Stimulated activated naive B cell treated with anti-CD40 and anti-IgM and Interleukin-4, amounts not matched to agents 10 μg/mL and 1 μg/mL and 100 μg/mL, for 72 hours (primary cell): ENCODE measurements at regions not wholly inside any gene's neighbourhood (a gene's known extent, or its start where the extent isn't known, plus 50 kb on each side); places are given as distances from the start of the nearest gene placed in this dataset.

Experiments
- ATAC-seq, 2 donors: fragments of 150-1000 bp; cut with Tn5 transposase; replicated peaks; 2 replicates each; pipeline ENCODE4 v1.10.0; 2021; ENCODE audit warnings: moderate library complexity in 1 of 2
- DNase-seq: peaks from one replicate; pipeline ENCODE4 v3.0.0; 2021
- H3K27ac Mint-ChIP-seq: one replicate; pipeline ENCODE4 v1.8.0; 2022; ENCODE audit warnings: mild to moderate bottlenecking, mixed read lengths
- H3K27me3 Mint-ChIP-seq, 2 donors: one replicate each; pipeline ENCODE4 v1.8.0; 2022; ENCODE audit warnings: mixed read lengths in 2 of 2
- H3K36me3 Mint-ChIP-seq, 2 donors: one replicate each; pipeline ENCODE4 v1.8.0; 2022; ENCODE audit warnings: mixed read lengths in 2 of 2, mild to moderate bottlenecking in 1 of 2
- H3K4me1 Mint-ChIP-seq, 2 donors: one replicate each; pipeline ENCODE4 v1.8.0; 2022; ENCODE audit warnings: mixed read lengths in 2 of 2, mild to moderate bottlenecking in 1 of 2
- H3K4me3 Mint-ChIP-seq, 2 donors: one replicate each; pipeline ENCODE4 v1.8.0; 2022; ENCODE audit warnings: mild to moderate bottlenecking in 2 of 2, mixed read lengths in 2 of 2, moderate library complexity in 1 of 2
- H3K9me3 Mint-ChIP-seq, 2 donors: one replicate each; pipeline ENCODE4 v1.8.0; 2022; ENCODE audit warnings: mixed read lengths in 2 of 2, mild to moderate bottlenecking in 1 of 2

DNA sequence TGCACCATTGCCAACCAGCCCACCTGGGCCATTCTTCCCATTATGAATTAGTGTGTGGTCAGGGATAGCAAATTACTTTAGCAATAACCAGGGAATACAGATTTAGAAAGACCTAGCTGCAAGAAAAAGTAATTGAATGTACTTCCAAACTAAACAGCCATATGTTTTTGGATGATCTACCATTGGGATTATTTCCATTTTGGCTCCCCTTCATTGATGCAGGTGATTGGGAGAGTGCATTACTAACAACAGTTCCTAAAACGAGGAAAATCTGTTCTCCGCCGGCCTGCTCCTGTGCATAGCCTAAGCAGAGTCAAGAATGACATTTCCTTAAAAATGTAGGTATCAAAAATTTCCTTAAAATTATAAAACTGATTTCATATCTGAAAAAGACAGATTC lies 58.5 kb downstream of the MAIP1 start:
- Mint-ChIP-seq H3K9me3 (peaks cover 13 to 14% of the 10 kb centered on the region in 2 donors), H3K27ac (no peak overlapping the region), H3K4me3 (no peak overlapping the region), H3K27me3 (peaks cover 9 to 12% of the 10 kb centered on the region in 2 donors), H3K36me3 (no peaks in the 10 kb centered on the region), H3K4me1 (no peaks in the 10 kb centered on the region)
- no peak for DNase-seq
- no peak for ATAC-seq

DNA sequence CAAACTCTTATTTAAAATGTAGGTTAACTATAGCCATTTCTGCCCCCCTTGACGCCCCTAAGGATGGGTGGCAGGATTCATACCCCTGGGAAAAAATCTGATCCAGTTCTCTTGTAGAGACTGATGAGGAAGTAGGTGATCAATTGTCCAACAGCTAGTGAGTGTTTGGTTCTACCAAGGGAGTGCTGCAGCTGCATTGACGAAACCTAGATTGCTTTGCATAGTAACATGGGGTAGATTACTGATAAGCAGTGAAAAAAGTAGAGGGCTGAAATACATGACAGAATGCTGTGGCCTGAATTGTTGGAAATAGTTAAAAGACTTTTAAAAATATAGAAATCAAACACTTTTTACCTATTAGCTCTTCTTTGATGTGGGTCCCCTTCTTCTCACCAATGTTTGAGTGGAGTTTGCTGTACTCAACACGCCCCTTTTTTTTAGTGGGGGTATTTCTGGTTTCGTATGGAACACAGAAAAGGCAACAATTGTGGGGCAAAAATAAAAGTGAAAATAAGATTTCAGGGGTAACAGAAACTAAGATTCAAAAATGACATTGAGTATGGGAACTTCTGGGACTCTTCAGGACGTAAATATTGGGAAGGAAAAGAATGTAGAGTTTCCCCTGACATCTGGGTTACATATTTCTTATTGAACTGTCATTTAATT lies 66.2 kb downstream of the MAIP1 start:
- Mint-ChIP-seq H3K4me3 (no peak overlapping the region), H3K9me3 (peaks cover 9 to 14% of the 10 kb centered on the region in 2 donors), H3K36me3 (no peaks in the 10 kb centered on the region), H3K27ac (no peak overlapping the region), H3K27me3 (peaks cover 9 to 12% of the 10 kb centered on the region in 2 donors), H3K4me1 (no peaks in the 10 kb centered on the region)
- ATAC-seq (no peak), DNase-seq (no peak)

DNA sequence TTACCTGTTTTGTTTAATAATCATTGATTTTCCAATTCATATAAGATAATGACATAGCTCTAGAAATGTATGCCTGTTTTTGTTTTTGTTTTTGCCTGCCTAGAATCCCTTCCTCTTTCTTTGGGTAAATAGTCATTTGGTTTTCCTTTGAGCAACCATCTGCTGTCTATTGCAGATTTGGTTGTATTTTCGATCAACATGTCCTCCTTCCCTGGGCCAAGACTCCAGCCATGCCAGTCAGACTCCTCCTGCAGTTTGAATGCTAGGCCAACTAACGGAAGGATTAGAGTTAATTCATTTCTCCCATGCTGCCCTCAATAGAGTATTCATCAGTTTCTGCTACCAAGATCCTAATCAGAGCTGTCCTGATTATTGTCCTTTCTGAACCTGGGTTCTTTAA lies 67.1 kb downstream of the MAIP1 start:
- DNase-seq, result no peak
- no peak overlapping the region for H3K4me3 Mint-ChIP-seq
- peaks cover 0 to 1% of the 10 kb centered on the region in 2 donors for H3K36me3 Mint-ChIP-seq
- H3K4me1 Mint-ChIP-seq, result no peaks in the 10 kb centered on the region
- peaks cover 5 to 6% of the 10 kb centered on the region in 2 donors for H3K9me3 Mint-ChIP-seq
- ATAC-seq, result no peak
- peaks cover 9 to 12% of the 10 kb centered on the region in 2 donors for H3K27me3 Mint-ChIP-seq
- H3K27ac Mint-ChIP-seq, result no peak overlapping the region

DNA sequence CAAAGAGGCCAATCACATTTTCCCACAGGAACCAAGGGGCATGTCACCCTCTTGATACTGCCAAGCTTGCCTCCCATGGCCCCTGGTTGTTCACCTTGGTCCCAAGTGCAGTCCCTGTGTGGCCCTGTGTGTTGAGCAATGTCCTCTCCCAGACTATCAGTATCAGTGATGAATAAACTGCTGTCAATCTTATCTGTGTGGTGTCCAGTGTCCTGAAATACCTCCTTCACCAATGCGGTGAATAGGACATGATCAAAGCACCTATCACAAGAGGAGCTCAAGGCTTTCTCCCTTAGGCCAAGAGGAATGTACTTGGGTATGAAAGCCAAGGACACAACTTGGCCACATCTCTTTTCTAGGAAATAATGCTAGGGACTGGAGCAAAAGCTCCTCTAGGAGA lies 68.2 kb downstream of the MAIP1 start:
- peaks cover 0 to 2% of the 10 kb centered on the region in 2 donors for H3K9me3 Mint-ChIP-seq
- H3K27ac Mint-ChIP-seq, result no peak overlapping the region
- H3K36me3 Mint-ChIP-seq, result peaks cover 0 to 1% of the 10 kb centered on the region in 2 donors
- H3K27me3 Mint-ChIP-seq, result peaks cover 0 to 6% of the 10 kb centered on the region in 2 donors
- ATAC-seq, result no peak
- H3K4me1 Mint-ChIP-seq, result no peaks in the 10 kb centered on the region
- DNase-seq, result no peak
- no peak overlapping the region for H3K4me3 Mint-ChIP-seq

DNA sequence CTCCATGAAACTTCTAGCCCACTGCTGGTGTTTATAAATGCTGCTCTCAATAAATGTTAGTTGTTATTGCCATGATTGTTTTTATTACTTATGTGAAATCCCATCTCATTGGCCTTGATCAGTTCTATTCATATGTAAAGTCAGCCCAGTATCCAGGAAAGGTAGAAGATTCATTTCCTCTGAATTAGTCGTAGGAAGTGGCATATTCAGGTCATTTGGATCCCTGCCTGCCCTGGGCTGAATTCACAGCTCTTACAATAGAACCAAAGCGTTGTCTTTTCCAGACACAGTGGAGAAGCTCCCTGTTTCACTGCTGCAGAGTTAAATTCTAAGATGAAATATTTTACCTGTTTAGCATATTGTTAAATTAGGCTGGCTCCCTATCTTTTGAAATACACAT lies 70.3 kb downstream of the MAIP1 start:
- no peak overlapping the region for H3K27ac Mint-ChIP-seq
- no peak for ATAC-seq
- no peaks in the 10 kb centered on the region for H3K4me1 Mint-ChIP-seq
- H3K27me3 Mint-ChIP-seq, result no peaks in the 10 kb centered on the region
- H3K36me3 Mint-ChIP-seq, result peaks cover 0 to 1% of the 10 kb centered on the region in 2 donors
- no peak for DNase-seq
- no peaks in the 10 kb centered on the region for H3K9me3 Mint-ChIP-seq
- no peak overlapping the region for H3K4me3 Mint-ChIP-seq

DNA sequence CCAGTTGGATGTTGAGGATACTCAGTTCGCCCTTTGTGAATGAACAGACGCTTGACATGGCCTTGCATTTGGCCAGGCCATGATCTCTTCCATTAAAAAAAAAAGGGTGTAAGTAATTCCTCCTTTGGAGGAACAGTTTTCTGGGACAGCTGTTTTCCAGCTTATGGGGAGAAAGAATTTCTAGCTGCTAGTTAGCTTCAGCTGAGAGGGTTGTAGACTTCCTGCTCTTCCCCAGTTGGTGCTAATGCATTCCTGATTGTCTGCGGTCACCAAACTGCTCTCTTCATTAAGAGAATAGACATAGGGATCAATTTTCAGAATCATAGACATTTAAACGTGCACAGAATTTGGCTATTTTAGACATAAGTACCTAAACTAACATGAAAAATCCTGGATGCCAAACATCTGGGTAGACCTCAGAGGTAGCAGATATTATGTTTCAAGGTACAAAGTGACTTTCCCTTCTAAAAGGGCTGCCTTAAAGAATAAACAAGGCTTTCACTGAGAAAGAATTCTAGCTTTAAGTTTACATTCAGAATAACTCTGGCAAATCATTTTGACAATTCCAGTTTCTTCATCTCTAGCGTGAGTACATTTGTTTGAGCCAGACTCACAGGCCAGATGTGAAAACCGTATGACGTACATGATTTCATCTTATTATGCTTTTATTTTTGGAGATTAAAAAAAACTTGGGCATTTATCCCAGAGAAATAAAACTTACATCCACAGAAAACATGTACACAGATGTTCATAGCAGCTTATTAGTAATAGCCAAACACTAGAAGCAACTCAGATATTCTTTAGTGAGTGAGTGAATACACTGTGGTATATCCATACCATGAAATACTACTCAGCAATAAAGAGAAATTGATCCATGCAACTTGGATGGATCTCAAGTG lies 71.2 kb downstream of the MAIP1 start:
- Mint-ChIP-seq H3K27me3 (no peaks in the 10 kb centered on the region), H3K36me3 (peaks cover 0 to 1% of the 10 kb centered on the region in 2 donors), H3K27ac (no peak overlapping the region), H3K9me3 (no peaks in the 10 kb centered on the region), H3K4me3 (no peak overlapping the region), H3K4me1 (no peaks in the 10 kb centered on the region)
- DNase-seq (no peak), ATAC-seq (no peak)

DNA sequence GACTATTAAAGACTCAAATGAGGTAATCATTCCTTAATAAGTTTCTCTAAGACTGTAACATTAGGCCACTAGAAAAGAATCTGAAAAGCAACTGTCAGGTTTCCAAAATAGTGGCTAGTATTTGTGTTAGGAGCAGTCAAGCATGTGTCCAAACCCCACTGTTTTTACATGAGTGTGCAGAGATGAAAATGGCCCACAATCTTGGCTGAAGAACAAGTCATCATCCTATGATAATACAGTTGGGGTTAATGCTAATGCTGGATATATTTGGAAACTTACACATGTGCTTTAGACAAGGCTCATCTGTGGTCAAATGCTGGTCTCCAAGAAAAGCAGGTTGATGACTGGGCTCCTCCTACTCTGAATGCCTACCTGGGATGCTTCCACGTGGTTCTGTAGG lies 73.6 kb downstream of the MAIP1 start:
- H3K4me1 Mint-ChIP-seq, result no peaks in the 10 kb centered on the region
- H3K36me3 Mint-ChIP-seq, result peaks cover 0 to 1% of the 10 kb centered on the region in 2 donors
- no peak overlapping the region for H3K27ac Mint-ChIP-seq
- ATAC-seq (no peak), DNase-seq (no peak)
- H3K9me3 Mint-ChIP-seq, result no peaks in the 10 kb centered on the region
- peaks cover 10% of the 10 kb centered on the region in 2 donors for H3K27me3 Mint-ChIP-seq
- no peak overlapping the region for H3K4me3 Mint-ChIP-seq

DNA sequence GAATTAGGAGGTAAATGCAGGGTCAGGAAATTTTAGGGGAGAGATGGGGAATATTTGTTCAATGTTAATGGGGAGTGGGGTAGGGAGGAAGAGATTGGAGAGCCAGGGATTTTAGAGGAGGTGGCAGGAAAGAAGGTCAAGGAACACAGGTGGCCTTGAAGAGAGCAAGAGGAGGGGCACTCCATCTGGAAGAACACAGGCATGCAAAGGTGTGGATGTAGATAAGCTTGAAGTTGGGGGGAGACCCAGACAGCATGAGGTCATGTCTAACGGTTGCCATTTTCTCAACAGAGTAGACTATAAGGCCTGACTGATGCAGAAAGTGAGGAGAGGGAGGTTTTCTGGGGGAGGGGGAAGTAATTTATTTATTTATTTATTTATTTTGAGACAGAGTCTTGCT lies 77.5 kb downstream of the MAIP1 start:
- Mint-ChIP-seq H3K27ac (no peak overlapping the region), H3K4me1 (no peaks in the 10 kb centered on the region), H3K4me3 (no peak overlapping the region), H3K27me3 (peaks cover 13% of the 10 kb centered on the region in 2 donors), H3K36me3 (no peaks in the 10 kb centered on the region), H3K9me3 (no peaks in the 10 kb centered on the region)
- ATAC-seq (no peak), DNase-seq (no peak)

DNA sequence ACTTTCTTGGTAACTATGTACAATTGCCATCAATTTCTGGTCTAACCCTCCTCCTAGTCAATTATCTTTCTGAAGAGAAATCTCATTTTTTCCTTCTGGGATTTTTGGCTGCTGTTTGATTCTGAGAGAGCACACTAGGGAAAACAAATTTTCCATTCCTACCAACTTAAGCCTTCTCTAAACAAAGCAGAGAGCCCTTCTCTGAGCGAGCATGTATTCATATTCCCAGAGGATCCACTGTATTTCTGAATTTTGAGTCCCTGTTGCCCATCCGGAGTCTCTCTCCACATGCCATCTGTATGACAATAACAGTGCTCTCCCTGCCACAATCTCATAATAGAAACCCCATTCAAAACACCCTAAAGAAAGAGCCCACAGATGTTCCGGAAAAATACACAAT lies 78.5 kb downstream of the MAIP1 start:
- H3K9me3 Mint-ChIP-seq, result no peaks in the 10 kb centered on the region
- H3K4me1 Mint-ChIP-seq, result no peaks in the 10 kb centered on the region
- peaks cover 13% of the 10 kb centered on the region in 2 donors for H3K27me3 Mint-ChIP-seq
- DNase-seq (no peak), ATAC-seq (no peak)
- no peak overlapping the region for H3K27ac Mint-ChIP-seq
- no peaks in the 10 kb centered on the region for H3K36me3 Mint-ChIP-seq
- H3K4me3 Mint-ChIP-seq, result no peak overlapping the region

DNA sequence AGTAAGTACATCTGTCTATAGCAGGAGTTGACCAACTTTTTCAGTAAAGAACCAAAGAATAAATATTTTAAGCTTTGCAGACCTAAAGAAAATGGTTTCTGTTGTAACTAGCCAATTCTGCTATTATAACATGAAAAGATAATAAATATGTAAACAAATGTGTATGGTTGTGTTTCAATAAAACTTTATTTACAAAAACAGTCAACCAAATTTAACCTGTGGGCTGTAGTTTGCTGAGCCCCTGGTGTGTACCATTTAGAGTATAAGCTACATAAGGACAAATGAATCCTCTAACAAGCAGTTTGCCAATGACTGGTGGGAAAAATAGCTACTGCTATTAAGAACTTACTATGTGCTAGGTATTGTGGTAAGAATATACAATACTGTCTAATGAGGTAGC lies 79.4 kb downstream of the MAIP1 start:
- Mint-ChIP-seq H3K27ac (no peak overlapping the region), H3K27me3 (peaks cover 13% of the 10 kb centered on the region in 2 donors), H3K36me3 (no peaks in the 10 kb centered on the region), H3K4me3 (no peak overlapping the region), H3K4me1 (no peaks in the 10 kb centered on the region), H3K9me3 (no peaks in the 10 kb centered on the region)
- DNase-seq (no peak), ATAC-seq (no peak)

DNA sequence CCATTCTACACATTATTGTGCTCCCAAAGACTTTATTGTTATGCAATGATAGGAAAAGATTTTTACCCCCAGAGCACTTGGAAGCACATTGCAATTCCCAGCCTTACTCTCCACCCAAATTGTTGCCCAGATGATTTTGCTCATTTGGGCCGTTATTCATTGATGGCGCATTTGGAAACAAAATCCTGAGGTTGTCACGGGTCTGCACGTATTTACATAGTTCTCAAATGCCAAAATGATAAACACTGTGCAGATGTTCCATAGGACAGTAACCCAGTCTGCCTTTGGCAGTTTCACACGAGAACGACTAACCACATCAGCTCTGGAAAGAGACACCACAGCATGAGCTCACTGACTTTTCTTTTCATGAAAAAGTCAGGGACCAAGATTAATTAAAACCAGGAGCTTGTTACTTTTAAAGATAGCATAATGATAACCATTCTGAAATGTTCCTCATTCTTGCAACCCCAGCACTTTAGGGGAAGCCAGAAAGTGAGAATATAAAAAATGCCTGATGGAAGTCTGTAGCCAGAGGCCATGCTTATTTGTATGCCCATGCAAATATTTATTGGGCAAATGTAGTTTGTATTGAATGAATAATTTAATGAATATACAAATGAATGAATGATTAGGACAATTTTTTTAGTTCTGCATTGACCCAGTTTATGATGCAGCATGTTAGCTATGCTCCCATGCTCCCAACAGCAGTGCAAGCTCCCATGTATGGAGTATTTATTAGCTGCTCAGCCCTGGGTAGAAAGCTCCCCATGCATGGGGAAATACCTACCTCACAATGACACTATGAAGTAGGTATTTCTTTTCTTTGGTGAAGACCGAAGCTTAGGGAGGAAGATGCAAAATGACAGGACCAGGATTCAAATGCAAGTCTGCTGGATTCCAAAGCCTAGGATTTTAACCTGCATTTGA lies 84.6 kb downstream of the MAIP1 start:
- peaks cover 5 to 9% of the 10 kb centered on the region in 2 donors for H3K9me3 Mint-ChIP-seq
- ATAC-seq, result no peak
- no peaks in the 10 kb centered on the region for H3K4me1 Mint-ChIP-seq
- no peaks in the 10 kb centered on the region for H3K27me3 Mint-ChIP-seq
- no peak overlapping the region for H3K4me3 Mint-ChIP-seq
- no peak for DNase-seq
- peaks cover 0 to under 1% of the 10 kb centered on the region in 2 donors for H3K36me3 Mint-ChIP-seq
- H3K27ac Mint-ChIP-seq, result no peak overlapping the region

DNA sequence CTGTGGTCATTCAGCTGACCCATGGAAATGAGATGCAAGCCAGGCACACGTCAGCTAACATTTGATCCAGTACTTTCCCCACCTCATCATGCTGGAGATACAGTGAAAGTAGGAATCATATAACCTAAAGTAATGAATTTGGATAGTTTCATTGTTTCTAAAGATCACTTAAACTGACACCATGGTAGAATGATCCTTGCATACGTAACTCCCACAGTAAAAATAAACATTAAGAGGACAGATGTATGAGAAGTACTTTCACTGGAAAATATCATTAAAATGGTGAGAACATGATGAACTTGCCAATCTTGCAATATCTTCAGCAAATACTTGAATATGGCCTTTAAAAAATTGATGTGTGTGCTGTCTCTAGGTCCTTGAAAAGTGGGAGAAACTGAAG lies 85.4 kb downstream of the MAIP1 start:
- Mint-ChIP-seq H3K27me3 (no peaks in the 10 kb centered on the region), H3K27ac (no peak overlapping the region)

DNA sequence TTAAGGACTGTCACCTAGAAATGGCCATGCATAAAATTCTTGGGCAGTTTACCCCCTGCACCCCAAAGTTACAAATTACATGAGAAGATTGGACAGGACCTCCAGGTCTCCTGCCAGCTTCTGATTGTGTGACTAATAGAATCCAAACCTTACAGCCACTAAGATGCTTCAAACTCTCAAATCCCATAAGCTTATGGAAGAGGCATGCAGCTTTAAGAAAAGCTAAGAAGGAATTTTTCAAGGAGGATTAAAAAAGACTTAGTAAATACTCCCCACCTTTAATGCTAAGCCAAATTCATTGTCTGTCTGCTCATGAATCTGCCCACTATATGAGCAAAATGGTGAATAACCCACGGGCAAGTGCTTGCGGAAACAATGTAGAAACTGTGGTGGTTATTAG lies 86.3 kb downstream of the MAIP1 start:
- Mint-ChIP-seq H3K27ac (no peak overlapping the region), H3K4me1 (no peaks in the 10 kb centered on the region), H3K27me3 (no peaks in the 10 kb centered on the region), H3K4me3 (no peak overlapping the region), H3K36me3 (peaks cover 0 to 5% of the 10 kb centered on the region in 2 donors), H3K9me3 (peaks cover 10 to 15% of the 10 kb centered on the region in 2 donors)
- no peak for ATAC-seq
- DNase-seq, result no peak

More for the DNA sequence above, 85.4 kb downstream of the MAIP1 start:
- H3K4me1 Mint-ChIP-seq, result no peaks in the 10 kb centered on the region
- no peak for DNase-seq
- ATAC-seq, result no peak
- H3K9me3 Mint-ChIP-seq, result peaks cover 5 to 10% of the 10 kb centered on the region in 2 donors
- H3K36me3 Mint-ChIP-seq, result peaks cover 0 to 2% of the 10 kb centered on the region in 2 donors
- no peak overlapping the region for H3K4me3 Mint-ChIP-seq

DNA sequence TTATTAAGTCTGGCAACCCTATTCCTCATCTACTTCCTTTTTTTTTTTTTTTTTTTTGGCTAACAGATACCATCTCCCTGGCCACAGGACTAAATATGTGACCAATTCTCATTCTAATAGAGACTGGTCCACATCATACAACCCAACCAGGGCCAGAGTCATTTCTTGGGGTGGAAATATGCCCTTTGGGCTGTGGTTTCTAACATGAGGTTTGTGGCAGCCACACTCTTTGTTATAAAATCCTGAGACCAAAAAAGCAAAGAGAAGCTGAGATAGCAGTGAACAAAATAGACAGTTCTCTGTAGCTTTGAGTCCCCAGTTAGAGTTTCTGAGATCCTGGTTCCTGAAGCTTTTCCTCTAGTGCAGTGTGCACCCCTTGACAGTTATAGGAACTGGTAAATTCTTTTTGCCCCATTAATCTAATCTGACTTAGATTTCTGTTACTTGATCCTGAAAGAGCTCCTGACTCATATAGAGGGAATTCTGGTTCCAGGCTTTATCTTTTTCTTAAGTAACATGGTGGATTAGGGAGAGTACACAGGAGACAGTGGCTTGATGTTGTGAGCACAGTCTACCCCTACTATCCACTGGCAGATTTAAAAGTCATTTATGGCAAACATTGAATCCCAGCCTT lies 86.8 kb downstream of the MAIP1 start:
- H3K4me3 Mint-ChIP-seq, result no peak overlapping the region
- no peaks in the 10 kb centered on the region for H3K27me3 Mint-ChIP-seq
- H3K36me3 Mint-ChIP-seq, result peaks cover 0 to 5% of the 10 kb centered on the region in 2 donors
- no peak overlapping the region for H3K27ac Mint-ChIP-seq
- H3K4me1 Mint-ChIP-seq, result no peaks in the 10 kb centered on the region
- ATAC-seq, result no peak
- H3K9me3 Mint-ChIP-seq, result peaks cover 13 to 17% of the 10 kb centered on the region in 2 donors
- no peak for DNase-seq
